ENCODE measurements at regions not wholly inside any gene's neighbourhood (a gene's known extent, or its start where the extent isn't known, plus 50 kb on each side); places are given as distances from the start of the nearest gene placed in this dataset.

- TF ChIP-seq CTCF (IDR thresholded peaks at IDR 0.05), result no peak
- TF ChIP-seq CHD2 (IDR thresholded peaks at IDR 0.05; ENCODE audit: low read length, partially characterized antibody), result no peak
- no peak for TF ChIP-seq BHLHE40 (IDR thresholded peaks at IDR 0.05; ENCODE audit: low read depth, low read length)
- TF ChIP-seq EP300 (IDR thresholded peaks at IDR 0.05), result no peak
- no peak for TF ChIP-seq JUNB (IDR thresholded peaks at IDR 0.05)
- no peak for TF ChIP-seq MAFK (IDR thresholded peaks at IDR 0.05; ENCODE audit: partially characterized antibody)
- TF ChIP-seq, protein P1, sequence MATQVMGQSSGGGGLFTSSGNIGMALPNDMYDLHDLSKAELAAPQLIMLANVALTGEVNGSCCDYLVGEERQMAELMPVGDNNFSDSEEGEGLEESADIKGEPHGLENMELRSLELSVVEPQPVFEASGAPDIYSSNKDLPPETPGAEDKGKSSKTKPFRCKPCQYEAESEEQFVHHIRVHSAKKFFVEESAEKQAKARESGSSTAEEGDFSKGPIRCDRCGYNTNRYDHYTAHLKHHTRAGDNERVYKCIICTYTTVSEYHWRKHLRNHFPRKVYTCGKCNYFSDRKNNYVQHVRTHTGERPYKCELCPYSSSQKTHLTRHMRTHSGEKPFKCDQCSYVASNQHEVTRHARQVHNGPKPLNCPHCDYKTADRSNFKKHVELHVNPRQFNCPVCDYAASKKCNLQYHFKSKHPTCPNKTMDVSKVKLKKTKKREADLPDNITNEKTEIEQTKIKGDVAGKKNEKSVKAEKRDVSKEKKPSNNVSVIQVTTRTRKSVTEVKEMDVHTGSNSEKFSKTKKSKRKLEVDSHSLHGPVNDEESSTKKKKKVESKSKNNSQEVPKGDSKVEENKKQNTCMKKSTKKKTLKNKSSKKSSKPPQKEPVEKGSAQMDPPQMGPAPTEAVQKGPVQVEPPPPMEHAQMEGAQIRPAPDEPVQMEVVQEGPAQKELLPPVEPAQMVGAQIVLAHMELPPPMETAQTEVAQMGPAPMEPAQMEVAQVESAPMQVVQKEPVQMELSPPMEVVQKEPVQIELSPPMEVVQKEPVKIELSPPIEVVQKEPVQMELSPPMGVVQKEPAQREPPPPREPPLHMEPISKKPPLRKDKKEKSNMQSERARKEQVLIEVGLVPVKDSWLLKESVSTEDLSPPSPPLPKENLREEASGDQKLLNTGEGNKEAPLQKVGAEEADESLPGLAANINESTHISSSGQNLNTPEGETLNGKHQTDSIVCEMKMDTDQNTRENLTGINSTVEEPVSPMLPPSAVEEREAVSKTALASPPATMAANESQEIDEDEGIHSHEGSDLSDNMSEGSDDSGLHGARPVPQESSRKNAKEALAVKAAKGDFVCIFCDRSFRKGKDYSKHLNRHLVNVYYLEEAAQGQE (IDR thresholded peaks at IDR 0.05), result no peak
- no peak for TF ChIP-seq SMC3 (IDR thresholded peaks at IDR 0.05)
- TF ChIP-seq POLR2A (IDR thresholded peaks at IDR 0.05; ENCODE audit: low read length), result no peak
Measured at GRCh38 chr19:28691683-28692082, 521.3 kb downstream of the UQCRFS1 start.

Data from A549 (cell line).